Sigmoid colon (tissue), 4 donors: ENCODE measurements at regions not wholly inside any gene's neighbourhood (a gene's known extent, or its start where the extent isn't known, plus 50 kb on each side); places are given as distances from the start of the nearest gene placed in this dataset.
"Not testable (repeated sequence)": the region's sequence is repeated elsewhere in the genome, so short reads cannot be mapped to it uniquely, and the experiment has no call there.

Experiments
- CTCF ChIP-seq, 4 experiments: fragments of 450-650 bp in 3 of 4; fragments of 200-600 bp in 1 of 4; IDR thresholded peaks; one replicate each; pipeline ENCODE4 v1.5.1; 2016 to 2019; ENCODE audit warnings: antibody characterized with exemption in 4 of 4, mild to moderate bottlenecking in 3 of 4, moderate library complexity in 2 of 4
- POLR2A ChIP-seq, 2 donors: fragments of 450-650 bp; IDR thresholded peaks; one replicate each; pipeline ENCODE4 v1.6.1; 2016; ENCODE audit warnings: antibody characterized with exemption in 2 of 2, mild to moderate bottlenecking in 2 of 2, moderate library complexity in 2 of 2
- POLR2AphosphoS5 ChIP-seq, 4 donors: sonication (generic); formaldehyde crosslinking; IDR thresholded peaks; one replicate each; pipeline ENCODE4 v1.6.1; 2017; ENCODE audit warnings: antibody characterized with exemption in 4 of 4

DNA sequence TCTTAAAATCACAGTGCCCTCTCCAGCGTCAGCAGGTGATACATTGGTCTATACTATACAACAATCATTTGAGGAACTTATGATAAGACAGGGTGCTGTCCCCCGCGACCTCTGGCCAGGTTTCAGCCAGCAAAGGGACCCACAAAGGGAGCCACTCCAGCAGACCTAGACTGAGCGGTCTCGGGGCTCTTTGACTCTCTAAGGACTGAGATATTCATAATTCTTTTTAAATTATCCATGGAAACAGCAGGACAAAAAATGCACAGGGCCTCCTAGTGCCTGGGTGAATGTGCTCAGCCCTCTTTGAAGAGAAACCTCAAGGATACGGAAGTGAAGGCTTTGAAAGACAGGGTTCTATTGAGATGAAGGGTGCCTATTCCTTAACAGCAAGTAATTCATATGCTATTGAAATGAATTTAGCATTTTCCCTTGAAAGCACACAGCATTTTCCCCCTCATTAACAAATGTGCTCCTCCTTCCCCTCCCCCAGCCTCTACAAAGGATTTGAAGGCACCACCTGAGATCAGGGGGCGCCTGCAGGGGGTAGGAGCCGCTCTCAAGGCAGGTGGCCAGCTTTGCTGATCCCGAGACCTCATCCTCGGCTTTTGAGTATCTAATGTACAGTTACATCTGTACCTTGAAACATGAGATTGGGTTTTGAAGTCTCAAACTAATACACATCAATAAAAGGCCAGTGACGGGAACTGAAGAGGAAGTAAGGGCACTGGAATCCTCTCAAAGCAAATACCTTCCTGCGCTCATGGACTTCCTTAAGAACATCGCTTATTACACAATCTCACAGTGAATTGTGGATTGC, 65.3 kb upstream of the UNC93A start:
- TF ChIP-seq POLR2A, CTCF, POLR2AphosphoS5 (IDR thresholded peaks at IDR 0.05): not testable (repeated sequence)
